ENCODE measurements at regions not wholly inside any gene's neighbourhood (a gene's known extent, or its start where the extent isn't known, plus 50 kb on each side); places are given as distances from the start of the nearest gene placed in this dataset.

GRCh38 chr5:13470263-13470662 is 474.2 kb downstream of the DNAH5 start:
- no peak for TF ChIP-seq FOSL1 (IDR thresholded peaks at IDR 0.05; ENCODE audit: low read depth)
- TF ChIP-seq, protein P1, sequence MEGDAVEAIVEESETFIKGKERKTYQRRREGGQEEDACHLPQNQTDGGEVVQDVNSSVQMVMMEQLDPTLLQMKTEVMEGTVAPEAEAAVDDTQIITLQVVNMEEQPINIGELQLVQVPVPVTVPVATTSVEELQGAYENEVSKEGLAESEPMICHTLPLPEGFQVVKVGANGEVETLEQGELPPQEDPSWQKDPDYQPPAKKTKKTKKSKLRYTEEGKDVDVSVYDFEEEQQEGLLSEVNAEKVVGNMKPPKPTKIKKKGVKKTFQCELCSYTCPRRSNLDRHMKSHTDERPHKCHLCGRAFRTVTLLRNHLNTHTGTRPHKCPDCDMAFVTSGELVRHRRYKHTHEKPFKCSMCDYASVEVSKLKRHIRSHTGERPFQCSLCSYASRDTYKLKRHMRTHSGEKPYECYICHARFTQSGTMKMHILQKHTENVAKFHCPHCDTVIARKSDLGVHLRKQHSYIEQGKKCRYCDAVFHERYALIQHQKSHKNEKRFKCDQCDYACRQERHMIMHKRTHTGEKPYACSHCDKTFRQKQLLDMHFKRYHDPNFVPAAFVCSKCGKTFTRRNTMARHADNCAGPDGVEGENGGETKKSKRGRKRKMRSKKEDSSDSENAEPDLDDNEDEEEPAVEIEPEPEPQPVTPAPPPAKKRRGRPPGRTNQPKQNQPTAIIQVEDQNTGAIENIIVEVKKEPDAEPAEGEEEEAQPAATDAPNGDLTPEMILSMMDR (IDR thresholded peaks at IDR 0.05 in 2 of 3, conservative IDR thresholded peaks at IDR 0.05 in 1 of 3; ENCODE audit: borderline replicate concordance in 1 of 3, insufficient read depth in 1 of 3, low read depth in 2 of 3, low read length in 2 of 3): no peak
- TF ChIP-seq ELF1 (IDR thresholded peaks at IDR 0.05; ENCODE audit: borderline replicate concordance, low read depth): no peak
- TF ChIP-seq, protein P2, sequence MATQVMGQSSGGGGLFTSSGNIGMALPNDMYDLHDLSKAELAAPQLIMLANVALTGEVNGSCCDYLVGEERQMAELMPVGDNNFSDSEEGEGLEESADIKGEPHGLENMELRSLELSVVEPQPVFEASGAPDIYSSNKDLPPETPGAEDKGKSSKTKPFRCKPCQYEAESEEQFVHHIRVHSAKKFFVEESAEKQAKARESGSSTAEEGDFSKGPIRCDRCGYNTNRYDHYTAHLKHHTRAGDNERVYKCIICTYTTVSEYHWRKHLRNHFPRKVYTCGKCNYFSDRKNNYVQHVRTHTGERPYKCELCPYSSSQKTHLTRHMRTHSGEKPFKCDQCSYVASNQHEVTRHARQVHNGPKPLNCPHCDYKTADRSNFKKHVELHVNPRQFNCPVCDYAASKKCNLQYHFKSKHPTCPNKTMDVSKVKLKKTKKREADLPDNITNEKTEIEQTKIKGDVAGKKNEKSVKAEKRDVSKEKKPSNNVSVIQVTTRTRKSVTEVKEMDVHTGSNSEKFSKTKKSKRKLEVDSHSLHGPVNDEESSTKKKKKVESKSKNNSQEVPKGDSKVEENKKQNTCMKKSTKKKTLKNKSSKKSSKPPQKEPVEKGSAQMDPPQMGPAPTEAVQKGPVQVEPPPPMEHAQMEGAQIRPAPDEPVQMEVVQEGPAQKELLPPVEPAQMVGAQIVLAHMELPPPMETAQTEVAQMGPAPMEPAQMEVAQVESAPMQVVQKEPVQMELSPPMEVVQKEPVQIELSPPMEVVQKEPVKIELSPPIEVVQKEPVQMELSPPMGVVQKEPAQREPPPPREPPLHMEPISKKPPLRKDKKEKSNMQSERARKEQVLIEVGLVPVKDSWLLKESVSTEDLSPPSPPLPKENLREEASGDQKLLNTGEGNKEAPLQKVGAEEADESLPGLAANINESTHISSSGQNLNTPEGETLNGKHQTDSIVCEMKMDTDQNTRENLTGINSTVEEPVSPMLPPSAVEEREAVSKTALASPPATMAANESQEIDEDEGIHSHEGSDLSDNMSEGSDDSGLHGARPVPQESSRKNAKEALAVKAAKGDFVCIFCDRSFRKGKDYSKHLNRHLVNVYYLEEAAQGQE (IDR thresholded peaks at IDR 0.05; ENCODE audit: low read depth): no peak
- no peak for TF ChIP-seq POLR2A (IDR thresholded peaks at IDR 0.05; ENCODE audit: borderline replicate concordance, extremely low read depth, insufficient read depth, insufficient read length)
- no peak for TF ChIP-seq SIN3A (IDR thresholded peaks at IDR 0.05; ENCODE audit: low read depth)
- TF ChIP-seq SRF (IDR thresholded peaks at IDR 0.05; ENCODE audit: low read depth): no peak
- no peak for TF ChIP-seq EGR1 (IDR thresholded peaks at IDR 0.05; ENCODE audit: low read depth)
- no peak for TF ChIP-seq ZFX (IDR thresholded peaks at IDR 0.05)
- TF ChIP-seq EZH2 (IDR thresholded peaks at IDR 0.05): no peak
- TF ChIP-seq, protein P3, sequence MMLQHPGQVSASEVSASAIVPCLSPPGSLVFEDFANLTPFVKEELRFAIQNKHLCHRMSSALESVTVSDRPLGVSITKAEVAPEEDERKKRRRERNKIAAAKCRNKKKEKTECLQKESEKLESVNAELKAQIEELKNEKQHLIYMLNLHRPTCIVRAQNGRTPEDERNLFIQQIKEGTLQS (IDR thresholded peaks at IDR 0.05): no peak
- no peak for TF ChIP-seq CEBPB (IDR thresholded peaks at IDR 0.05; ENCODE audit: low read depth)
- TF ChIP-seq TCF7L2 (IDR thresholded peaks at IDR 0.05; ENCODE audit: borderline replicate concordance, extremely low read depth, insufficient read depth, insufficient read length): no peak
- TF ChIP-seq POLR2AphosphoS5 (IDR thresholded peaks at IDR 0.05; ENCODE audit: low read depth, low read length): no peak
- TF ChIP-seq YY1 (IDR thresholded peaks at IDR 0.05; ENCODE audit: extremely low read depth, insufficient replicate concordance, low read depth, low read length): no peak
- no peak for TF ChIP-seq CBX3 (IDR thresholded peaks at IDR 0.05; ENCODE audit: low read depth)
- TF ChIP-seq ZBTB33 (IDR thresholded peaks at IDR 0.05; ENCODE audit: extremely low read depth, insufficient replicate concordance, low read length): no peak

More at GRCh38 chr5:13470263-13470662, 474.2 kb downstream of the DNAH5 start:
- BruUV-seq (replicated peaks): no TSS peak
- Histone ChIP-seq H2AFZ (ENCODE audit: low read depth, low read length, poor library complexity, severe bottlenecking) (no peak overlapping the region), H3K9ac (ENCODE audit: low read length) (no peak overlapping the region), H3K4me1 (ENCODE audit: control insufficient read depth in 1 of 2, insufficient read depth in 2 of 2, low read length in 2 of 2) (no peaks in the 10 kb centered on the region), H3K4me3 (replicated peaks in 1 of 2; ENCODE audit: low read depth in 1 of 2, low read length in 2 of 2) (no peak overlapping the region), H3K79me2 (ENCODE audit: insufficient read depth, low read length) (no peaks in the 10 kb centered on the region), H3K27ac (ENCODE audit: low read depth, low read length) (no peak overlapping the region), H4K20me1 (ENCODE audit: insufficient read depth) (no peaks in the 10 kb centered on the region), H3K36me3 (ENCODE audit: control insufficient read depth in 1 of 2, insufficient read depth in 2 of 2, low read length in 2 of 2) (no peaks in the 10 kb centered on the region), H3K9me2 (ENCODE audit: insufficient read depth) (no peaks in the 10 kb centered on the region), H3K4me2 (ENCODE audit: low read length) (no peak overlapping the region), H3K27me3 (ENCODE audit: insufficient read depth, low read length) (no peaks in the 10 kb centered on the region), H3K9me3 (ENCODE audit: control insufficient read depth in 1 of 2, insufficient read depth in 1 of 2, low read depth in 1 of 2, low read length in 2 of 2) (peaks cover 7% of the 10 kb centered on the region in 2 experiments; a peak in 2 of 4 replicates)
- CTCF ChIA-PET: no interaction called here
- ATAC-seq: no peak
- DNase-seq (ENCODE audit: low read depth, low spot score): no peak
- RAD21 ChIA-PET (ENCODE audit: low non-redundant PET in 1 of 2, low total read pairs in 2 of 2, uncharacterized antibody in 2 of 2, unreplicated experiment in 2 of 2): no interaction called here
- intact Hi-C loops (cut with micrococcal nuclease): no loop called here
- POLR2A ChIA-PET: no interaction called here

Measured in HCT116 (cell line).